HepG2 (cell line): ENCODE measurements at regions not wholly inside any gene's neighbourhood (a gene's known extent, or its start where the extent isn't known, plus 50 kb on each side); places are given as distances from the start of the nearest gene placed in this dataset.

ENCODE experiments used
- ATF2 ChIP-seq: sonication (generic); formaldehyde crosslinking; IDR thresholded peaks from 2 replicates; pipeline ENCODE4 v1.4.0; 2020; ENCODE audit warnings: missing genetic modification reagents
- CBFB ChIP-seq: sonication (generic); formaldehyde crosslinking; IDR thresholded peaks from 2 replicates; pipeline ENCODE4 v1.4.0; 2020; ENCODE audit warnings: missing genetic modification reagents
- EP300 ChIP-seq, 3 experiments: sonication (generic) in 1 of 3; formaldehyde crosslinking in 1 of 3; IDR thresholded peaks; 2 replicates each; pipeline versions ENCODE4 v1.5.1 to v1.6.1; 2011 to 2020; ENCODE audit warnings: low read depth in 2 of 3, low read length in 2 of 3, borderline replicate concordance in 1 of 3, improper control_type of control experiment in 1 of 3, mild to moderate bottlenecking in 1 of 3, missing genetic modification reagents in 1 of 3, moderate library complexity in 1 of 3
- GABPB1 ChIP-seq: IDR thresholded peaks from 2 replicates; pipeline ENCODE4 v1.6.1; 2016; ENCODE audit warnings: mild to moderate bottlenecking, missing genetic modification reagents, moderate library complexity, missing compliant biosample characterization
- PBX2 ChIP-seq: IDR thresholded peaks from 2 replicates; pipeline ENCODE4 v1.6.1; 2016; ENCODE audit warnings: control low read depth
- RFX3 ChIP-seq: IDR thresholded peaks from 2 replicates; pipeline ENCODE4 v1.6.1; 2016; ENCODE audit warnings: missing biosample characterization, missing genetic modification reagents
- SIN3A ChIP-seq: IDR thresholded peaks from 2 replicates; pipeline ENCODE4 v1.6.1; 2011; ENCODE audit warnings: low read depth, mild to moderate bottlenecking, control low read depth, low read length, borderline replicate concordance
- SP4 ChIP-seq: sonication (generic); formaldehyde crosslinking; IDR thresholded peaks from 2 replicates; pipeline ENCODE4 v1.8.1; 2023; ENCODE audit warnings: mild to moderate bottlenecking, missing genetic modification reagents
- ZNF275 ChIP-seq: sonication (generic); formaldehyde crosslinking; IDR thresholded peaks from 2 replicates; pipeline ENCODE4 v1.8.0; 2022; ENCODE audit warnings: missing genetic modification reagents, mild to moderate bottlenecking, inconsistent platforms, borderline replicate concordance
- ZNF577 ChIP-seq: sonication (generic); formaldehyde crosslinking; IDR thresholded peaks from 2 replicates; pipeline ENCODE4 v1.4.0; 2020; ENCODE audit warnings: mild to moderate bottlenecking, low read depth, missing genetic modification reagents, borderline replicate concordance

GRCh38 chr13:19090495-19090894, 91.1 kb downstream of the TUBA3C start:
- no peak for TF ChIP-seq ATF2
- TF ChIP-seq ZNF275 (CRISPR knock-in tag): no peak
- TF ChIP-seq ZNF577 (CRISPR knock-in tag): no peak
- no peak for TF ChIP-seq EP300 (IDR thresholded peaks at IDR 0.05; ENCODE audit: low read depth in 2 of 2, low read length in 2 of 2)
- TF ChIP-seq EP300 (CRISPR knock-in tag; IDR thresholded peaks at IDR 0.05; ENCODE audit: borderline replicate concordance): no peak
- no peak for TF ChIP-seq SIN3A
- TF ChIP-seq SP4 (CRISPR knock-in tag): no peak
- no peak for TF ChIP-seq CBFB
- no peak for TF ChIP-seq RFX3
- TF ChIP-seq PBX2 (CRISPR knock-in tag): no peak
- TF ChIP-seq GABPB1 (CRISPR knock-in tag): no peak
